ENCODE measurements at regions not wholly inside any gene's neighbourhood (a gene's known extent, or its start where the extent isn't known, plus 50 kb on each side); places are given as distances from the start of the nearest gene placed in this dataset.
"Not testable (repeated sequence)": the region's sequence is repeated elsewhere in the genome, so short reads cannot be mapped to it uniquely, and the experiment has no call there.

GRCh38 chr3:158026236-158026635 lies 80.0 kb downstream of the SHOX2 start:
- DNase-seq: no peak

DNA sequence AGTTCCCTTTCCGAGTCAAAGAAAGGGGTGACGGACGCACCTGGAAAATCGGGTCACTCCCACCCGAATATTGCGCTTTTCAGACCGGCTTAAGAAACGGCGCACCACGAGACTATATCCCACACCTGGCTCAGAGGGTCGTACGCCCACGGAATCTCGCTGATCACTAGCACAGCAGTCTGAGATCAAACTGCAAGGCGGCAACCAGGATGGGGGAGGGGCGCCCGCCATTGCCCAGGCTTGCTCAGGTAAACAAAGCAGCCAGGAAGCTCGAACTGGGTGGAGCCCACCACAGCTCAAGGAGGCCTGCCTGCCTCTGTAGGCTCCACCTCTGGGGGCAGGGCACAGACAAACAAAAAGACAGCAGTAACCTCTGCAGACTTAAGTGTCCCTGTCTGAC lies 86.3 kb downstream of the SHOX2 start:
- not testable (repeated sequence) for DNase-seq

DNA sequence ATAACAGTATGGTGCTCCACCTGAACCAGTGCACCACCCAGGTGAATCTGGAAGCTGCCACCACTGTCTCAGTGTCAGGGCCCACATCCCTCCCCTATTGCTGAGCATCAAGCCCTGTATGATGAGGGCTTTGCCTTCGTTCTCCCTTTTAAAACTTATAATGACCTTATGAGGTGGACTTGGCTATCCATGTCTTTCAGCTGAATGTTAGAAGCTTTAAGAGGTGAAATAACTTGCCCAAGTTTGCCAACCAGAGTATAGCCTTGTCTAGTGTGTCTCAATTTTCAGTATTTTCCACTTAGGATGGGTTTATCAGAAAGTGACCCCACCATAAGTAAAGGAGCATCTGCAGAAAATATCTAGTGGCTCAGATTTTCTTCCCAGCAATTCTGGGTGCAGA lies 87.8 kb downstream of the SHOX2 start:
- DNase-seq: no peak

GRCh38 chr3:158012901-158013300 lies 93.3 kb downstream of the SHOX2 start:
- no peak for DNase-seq

DNA sequence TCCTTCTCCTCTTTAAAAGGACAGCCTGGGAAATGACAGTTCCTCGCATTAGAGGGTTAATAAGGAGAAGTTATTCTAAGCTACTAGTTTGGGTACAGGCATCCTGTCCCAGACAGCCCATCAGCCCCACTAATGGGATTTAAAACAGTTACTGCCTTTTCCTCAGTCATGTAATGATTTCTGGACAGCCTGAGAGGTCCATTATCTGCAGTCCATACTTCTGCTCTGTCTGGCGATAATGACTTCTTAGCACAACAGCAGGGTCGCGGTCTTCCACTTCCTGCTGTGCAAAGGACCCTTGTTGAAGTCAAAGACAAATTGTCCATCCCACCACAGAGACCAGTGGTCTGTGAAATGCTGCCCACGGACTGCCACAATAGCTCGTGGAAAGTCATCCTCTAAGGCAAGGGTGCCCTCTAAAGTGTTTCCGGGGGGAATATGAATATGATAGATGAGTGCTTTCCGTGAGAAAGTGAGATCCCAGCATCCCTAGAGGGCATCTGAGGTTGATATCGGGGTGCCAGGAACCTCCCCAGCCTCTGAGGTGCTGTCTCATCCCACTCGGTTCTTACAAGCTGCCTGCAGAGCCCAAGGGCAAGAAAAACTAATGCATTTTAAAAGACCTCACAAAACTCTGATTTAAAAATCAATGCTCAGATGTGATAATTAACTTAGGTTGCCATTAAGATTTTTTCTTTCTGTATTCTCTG lies 100.7 kb downstream of the SHOX2 start:
- DNase-seq: no peak

DNA sequence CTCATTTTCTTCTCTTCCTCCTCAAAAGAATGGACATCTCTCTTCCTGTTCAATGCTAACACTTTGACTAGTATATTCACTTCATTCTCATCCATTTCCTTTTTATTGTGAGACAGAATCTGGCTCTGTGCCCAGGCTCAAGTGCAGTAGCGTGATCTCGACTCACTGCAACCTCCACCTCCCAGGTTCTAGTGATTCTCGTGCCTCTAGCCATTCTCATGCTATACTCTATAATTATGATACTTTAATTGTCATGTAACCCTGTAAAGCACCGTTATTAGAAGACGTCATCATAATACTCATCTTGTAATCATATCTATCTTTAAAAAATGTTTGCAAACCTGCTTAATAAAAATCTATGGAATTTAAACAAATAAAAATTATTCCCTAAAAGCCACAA lies 107.0 kb downstream of the SHOX2 start:
- no peak for DNase-seq

DNA sequence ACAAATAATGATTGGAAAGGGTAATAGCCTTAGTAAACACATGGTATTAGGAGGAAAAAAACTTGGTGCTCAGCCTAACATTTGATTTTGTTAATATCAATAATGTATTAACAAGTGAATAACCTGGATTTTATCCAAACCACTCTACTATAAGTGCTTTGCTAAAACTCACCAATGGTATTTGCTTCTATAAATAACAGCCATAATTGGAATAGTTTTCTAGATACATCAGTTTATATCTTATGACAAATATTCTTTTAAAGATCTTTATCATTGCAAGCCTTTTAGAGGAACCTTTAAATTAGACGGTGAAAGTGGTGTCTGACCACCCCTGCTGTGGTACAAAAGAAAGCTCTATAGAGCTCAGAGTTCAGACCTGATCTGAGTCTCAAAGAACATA lies 123.9 kb downstream of the SHOX2 start:
- no peak for DNase-seq

GRCh38 chr3:157981819-157982218 lies 124.4 kb downstream of the SHOX2 start:
- DNase-seq: no peak

DNA sequence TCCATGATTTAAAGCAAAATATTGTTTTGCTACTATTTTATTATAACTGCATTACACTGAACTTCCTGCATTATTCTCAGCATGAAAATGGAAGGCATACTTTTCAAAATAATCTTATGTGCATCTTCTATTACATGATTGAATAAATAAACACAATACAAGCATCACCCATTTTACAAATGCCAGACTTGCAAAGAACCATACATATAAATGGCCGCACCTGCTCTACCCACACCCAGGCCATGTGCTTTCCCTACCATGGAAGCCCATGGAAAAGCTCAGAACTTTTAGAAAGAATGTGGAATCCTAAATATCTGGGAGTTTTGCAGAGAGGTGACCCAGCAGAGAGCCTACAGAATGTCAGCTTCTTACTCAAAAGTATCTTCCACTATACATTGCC lies 127.2 kb downstream of the SHOX2 start:
- DNase-seq: no peak

- DNase-seq: no peak
Observed at GRCh38 chr3:157961665-157962064, 144.6 kb downstream of the SHOX2 start.

GRCh38 chr3:157958457-157958856 lies 147.8 kb downstream of the SHOX2 start:
- DNase-seq: no peak

DNA sequence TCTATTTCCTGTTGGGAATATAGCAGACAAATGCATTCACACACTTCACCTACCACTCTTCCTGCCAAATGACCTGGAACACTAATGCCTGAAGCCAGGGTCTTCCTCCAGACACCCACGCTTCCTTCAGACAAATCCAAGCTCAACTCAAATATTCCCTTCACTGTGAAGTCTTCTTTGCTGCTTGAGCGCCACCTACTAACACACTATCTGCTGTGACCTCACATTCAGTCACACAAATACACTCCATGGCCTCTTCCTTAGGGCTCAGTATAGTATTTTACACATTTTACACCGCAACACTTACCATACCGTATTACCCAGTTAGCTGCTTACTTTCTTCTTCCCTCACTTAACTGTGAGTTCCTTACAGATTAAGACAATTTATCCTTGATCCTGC lies 149.4 kb downstream of the SHOX2 start:
- no peak for DNase-seq

- no peak for DNase-seq
Observed at GRCh38 chr3:157956176-157956575, 150.0 kb downstream of the SHOX2 start.

DNA sequence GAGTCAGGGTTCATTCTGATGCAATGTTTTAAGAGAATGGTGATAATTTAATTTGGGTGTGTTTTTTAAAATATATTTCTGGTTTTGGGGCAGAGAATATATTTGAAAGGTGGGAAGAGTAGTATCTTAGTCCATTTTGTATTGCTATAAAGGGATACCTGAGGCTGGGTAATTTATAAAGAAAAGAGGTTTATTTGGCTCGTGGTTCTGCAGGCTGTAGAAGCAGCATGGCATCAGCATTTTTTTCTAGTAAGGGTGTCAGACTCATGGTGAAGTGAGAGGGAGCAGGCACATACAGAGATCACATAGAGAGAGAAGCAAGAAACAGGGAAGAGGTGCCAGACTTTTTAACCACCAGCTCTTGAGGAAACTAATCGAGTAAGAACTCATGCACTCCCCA lies 152.7 kb downstream of the SHOX2 start:
- no peak for DNase-seq

- DNase-seq: no peak
Observed at GRCh38 chr3:157948605-157949383, 157.4 kb downstream of the SHOX2 start.

GRCh38 chr3:157939166-157939565 lies 167.1 kb downstream of the SHOX2 start:
- no peak for DNase-seq

DNA sequence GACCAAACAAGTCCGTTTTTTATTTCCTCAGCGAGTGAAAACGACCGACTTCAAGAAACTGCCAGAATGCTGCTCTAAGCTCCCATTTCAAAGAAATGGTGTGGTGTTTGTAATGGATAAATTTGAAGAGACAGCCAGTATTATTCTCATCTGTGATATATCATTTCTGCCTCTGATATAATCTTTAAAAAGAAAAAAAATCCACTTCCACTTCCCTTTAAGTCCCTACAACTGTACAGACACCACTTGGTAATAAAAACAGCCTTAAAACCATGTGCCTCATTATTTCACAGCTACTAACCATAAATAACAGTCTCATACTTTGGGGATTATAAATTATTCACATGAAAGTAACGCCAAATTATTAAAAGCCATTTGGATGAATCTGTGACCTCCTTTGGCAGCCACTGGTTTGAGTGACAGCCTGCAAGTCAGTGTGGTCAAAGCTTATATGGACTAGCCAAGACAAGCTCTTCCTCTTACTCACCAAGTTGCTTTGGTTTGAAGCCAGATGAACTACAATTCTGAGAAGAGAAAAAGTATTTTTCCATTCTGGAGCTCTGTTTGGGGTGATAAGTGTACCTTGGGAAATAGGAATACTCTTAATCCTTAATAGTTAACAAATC lies 168.0 kb downstream of the SHOX2 start:
- DNase-seq: no peak

GRCh38 chr3:157931517-157931916 lies 174.7 kb downstream of the SHOX2 start:
- no peak for DNase-seq

DNA sequence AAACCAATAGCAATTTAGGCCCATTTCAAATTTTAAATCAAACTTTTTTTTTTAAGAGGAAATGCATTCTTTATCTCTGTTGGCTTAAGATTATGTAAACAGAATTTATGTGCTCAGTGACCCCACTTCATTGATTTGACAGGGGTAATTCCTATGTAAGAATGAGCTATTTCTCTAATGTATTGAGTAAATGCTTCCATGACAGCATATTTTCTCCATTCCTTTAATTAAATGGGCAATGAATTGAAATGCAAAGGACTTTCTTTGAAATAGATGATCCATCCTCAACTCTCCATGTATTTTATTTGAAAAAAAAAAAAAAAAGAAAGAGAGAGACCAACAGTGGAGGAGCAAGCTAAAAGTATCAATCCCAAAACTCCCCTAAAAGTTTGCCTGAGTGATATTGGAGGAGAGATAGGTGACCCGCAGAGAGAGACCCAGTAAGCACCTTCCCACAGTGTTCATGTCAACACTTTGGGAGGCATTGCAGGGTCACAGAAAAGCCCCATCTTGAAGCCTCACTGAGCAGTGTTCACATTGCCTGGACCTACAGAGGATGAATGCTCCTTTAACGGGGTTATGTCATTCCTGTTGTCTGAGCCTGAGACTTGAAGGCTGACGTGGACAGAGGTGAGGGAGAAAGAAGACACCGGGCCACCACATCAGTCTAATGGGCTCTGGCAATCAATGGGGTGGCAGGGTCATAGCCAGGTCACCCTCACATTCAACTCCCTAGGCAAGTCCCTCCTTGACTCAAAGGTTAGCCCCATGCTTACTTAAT lies 176.0 kb downstream of the SHOX2 start:
- no peak for DNase-seq

- no peak for DNase-seq
Observed at GRCh38 chr3:157926822-157927221, 179.4 kb downstream of the SHOX2 start.

GRCh38 chr3:157922614-157923013 lies 183.6 kb downstream of the SHOX2 start:
- no peak for DNase-seq

GRCh38 chr3:157921811-157922210 lies 184.4 kb downstream of the SHOX2 start:
- no peak for DNase-seq

Measured in occipital lobe (tissue), 1 donor.